Trophoblast cell (in vitro differentiated cells and primary cell): ENCODE measurements at regions not wholly inside any gene's neighbourhood (a gene's known extent, or its start where the extent isn't known, plus 50 kb on each side); places are given as distances from the start of the nearest gene placed in this dataset.

Source experiments
- DNase-seq, 2 donors: peaks; one replicate each; pipeline ENCODE4 v3.0.0-alpha.2; 2016
- H2AFZ ChIP-seq: 2 replicates; pipeline ENCODE4 v1.6.1; 2013; ENCODE audit warnings: low read length, moderate library complexity, mild to moderate bottlenecking; ENCODE audit not compliant: insufficient read depth, poor library complexity
- H2AK5ac ChIP-seq: 2 replicates; pipeline ENCODE4 v1.6.1; 2013; ENCODE audit warnings: mild to moderate bottlenecking, low read length
- H2BK120ac ChIP-seq: 2 replicates; pipeline ENCODE4 v1.6.1; 2013; ENCODE audit warnings: low read length, mild to moderate bottlenecking, moderate library complexity; ENCODE audit not compliant: insufficient read depth, poor library complexity
- H2BK12ac ChIP-seq: 2 replicates; pipeline ENCODE4 v1.6.1; 2013; ENCODE audit warnings: mild to moderate bottlenecking, low read length, moderate library complexity
- H2BK5ac ChIP-seq: 2 replicates; pipeline ENCODE4 v1.6.1; 2013; ENCODE audit warnings: low read length, low read depth, moderate library complexity, mild to moderate bottlenecking; ENCODE audit not compliant: poor library complexity
- H3K14ac ChIP-seq: 2 replicates; pipeline ENCODE4 v1.6.1; 2013; ENCODE audit warnings: mild to moderate bottlenecking, low read length
- H3K18ac ChIP-seq: 2 replicates; pipeline ENCODE4 v1.6.1; 2013; ENCODE audit warnings: mild to moderate bottlenecking, low read length
- H3K23ac ChIP-seq: 2 replicates; pipeline ENCODE4 v1.6.1; 2013; ENCODE audit warnings: low read length
- H3K27ac ChIP-seq: 2 replicates; pipeline ENCODE4 v1.5.1; 2013; ENCODE audit warnings: low read depth, mild to moderate bottlenecking, inconsistent platforms, low read length, moderate library complexity
- H3K27me3 ChIP-seq: 2 replicates; pipeline ENCODE4 v1.6.1; 2013; ENCODE audit warnings: inconsistent platforms, mild to moderate bottlenecking, low read length, moderate library complexity; ENCODE audit not compliant: insufficient read depth
- H3K36me3 ChIP-seq, 2 experiments: 1 replicate in 1 of 2; 2 replicates in 1 of 2; pipeline ENCODE4 v1.6.1; 2013; ENCODE audit warnings: low read length in 2 of 2, mild to moderate bottlenecking in 2 of 2, moderate library complexity in 1 of 2; ENCODE audit not compliant: insufficient read depth in 2 of 2, control insufficient read depth in 1 of 2
- H3K4ac ChIP-seq: 2 replicates; pipeline ENCODE4 v1.6.1; 2013; ENCODE audit warnings: low read depth, mild to moderate bottlenecking, low read length, moderate library complexity
- H3K4me1 ChIP-seq, 2 experiments: 1 replicate in 1 of 2; 2 replicates in 1 of 2; pipeline ENCODE4 v1.6.1; 2013; ENCODE audit warnings: low read length in 2 of 2, mild to moderate bottlenecking in 2 of 2, moderate library complexity in 1 of 2; ENCODE audit not compliant: insufficient read depth in 2 of 2, control insufficient read depth in 1 of 2
- H3K4me2 ChIP-seq: 2 replicates; pipeline ENCODE4 v1.6.1; 2013; ENCODE audit warnings: inconsistent platforms, mild to moderate bottlenecking, low read length, moderate library complexity
- H3K4me3 ChIP-seq: 2 replicates; pipeline ENCODE4 v1.5.1; 2013; ENCODE audit warnings: mild to moderate bottlenecking, low read depth, low read length, inconsistent platforms
- H3K79me1 ChIP-seq: one replicate; pipeline ENCODE4 v1.6.1; 2013; ENCODE audit warnings: low read length
- H3K79me2 ChIP-seq: 2 replicates; pipeline ENCODE4 v1.6.1; 2013; ENCODE audit warnings: low read length, mild to moderate bottlenecking; ENCODE audit not compliant: control insufficient read depth, insufficient read depth, poor library complexity
- H3K9ac ChIP-seq: 2 replicates; pipeline ENCODE4 v1.6.1; 2013; ENCODE audit warnings: mild to moderate bottlenecking, low read length
- H3K9me3 ChIP-seq: 2 replicates; pipeline ENCODE4 v1.6.1; 2013; ENCODE audit warnings: low read depth, mild to moderate bottlenecking, control low read depth, inconsistent platforms, low read length; ENCODE audit not compliant: insufficient read depth
- H4K12ac ChIP-seq: 2 replicates; pipeline ENCODE4 v1.6.1; 2013; ENCODE audit warnings: low read depth, mild to moderate bottlenecking, low read length, moderate library complexity
- H4K8ac ChIP-seq: 2 replicates; pipeline ENCODE4 v1.6.1; 2013; ENCODE audit warnings: low read depth, mild to moderate bottlenecking, low read length, moderate library complexity
- H4K91ac ChIP-seq: one replicate; pipeline ENCODE4 v1.6.1; 2013; ENCODE audit warnings: low read depth, mild to moderate bottlenecking, low read length, moderate library complexity
- WGBS: extraction: QIAGEN DNeasy Blood & Tissue Kit; methylation state at CpG from one replicate; pipeline ENCODE4 v1.1.7; 2013; ENCODE audit warnings: missing lambda C conversion rate; ENCODE audit not compliant: insufficient read length, insufficient coverage; ENCODE audit errors: extremely low coverage; 5-methylcytosine and 5-hydroxymethylcytosine counted together

DNA sequence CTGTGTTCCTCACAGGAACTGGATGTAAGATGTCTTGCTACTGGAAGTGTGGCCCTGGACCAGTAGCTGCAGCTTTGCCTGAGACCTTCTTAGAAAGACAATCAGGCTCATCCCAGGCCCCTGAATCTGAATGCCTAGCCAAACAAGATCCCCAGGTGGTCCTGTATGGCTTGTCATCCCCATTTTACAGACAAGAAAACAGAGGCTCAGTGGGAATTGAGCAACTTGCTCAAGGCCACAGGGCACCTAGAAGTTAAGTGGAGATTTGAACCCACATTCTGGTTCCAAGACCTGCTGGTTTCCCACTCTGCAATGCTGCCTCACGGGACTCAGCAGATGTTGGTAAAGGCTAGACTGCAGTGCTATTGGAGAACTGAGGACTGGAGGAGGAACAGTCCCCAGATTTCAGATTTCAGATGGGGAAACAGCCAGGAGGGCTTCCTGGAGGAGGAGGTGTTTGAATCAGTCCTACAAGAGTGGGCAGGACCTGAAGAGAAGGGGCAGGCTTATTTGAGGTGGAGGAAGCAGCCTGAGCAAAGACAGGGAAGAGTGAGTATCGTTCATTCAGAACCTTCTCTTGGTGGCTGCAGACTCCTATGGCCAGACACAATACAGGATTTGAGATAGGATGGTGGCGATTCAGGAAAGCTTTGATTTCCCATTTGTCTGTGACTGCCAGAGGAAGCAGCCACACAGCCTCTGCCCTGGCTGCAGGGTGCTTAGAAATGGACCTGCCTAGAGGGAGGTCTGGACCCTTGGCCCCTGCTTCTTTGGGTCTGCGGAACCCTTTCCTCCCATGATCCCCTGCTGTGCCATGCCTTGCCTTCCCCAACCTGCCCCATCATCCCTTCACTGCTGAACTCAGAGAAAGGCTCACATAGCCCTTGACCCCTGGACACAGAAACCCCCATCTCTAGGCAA, 233.4 kb upstream of the NLRP1 start:
- H3K36me3 ChIP-seq: no peaks in the 10 kb centered on the region

GRCh38 chr17:5819396-5819795, 235.1 kb upstream of the NLRP1 start:
- no peak overlapping the region for H2AK5ac ChIP-seq
- no peaks in the 10 kb centered on the region for H3K27me3 ChIP-seq
- H3K36me3 ChIP-seq: no peaks in the 10 kb centered on the region
- H4K8ac ChIP-seq: no peak overlapping the region
- H2BK5ac ChIP-seq: no peak overlapping the region
- no peak overlapping the region for H4K91ac ChIP-seq
- H3K9me3 ChIP-seq: peaks cover 2% of the 10 kb centered on the region
- H3K4me2 ChIP-seq: no peak overlapping the region
- no peak overlapping the region for H3K9ac ChIP-seq
- H4K12ac ChIP-seq: no peak overlapping the region
- H3K4ac ChIP-seq: no peak overlapping the region
- no peak overlapping the region for H3K14ac ChIP-seq
- no peak overlapping the region for H2BK120ac ChIP-seq
- peaks cover 9 to 15% of the 10 kb centered on the region in 2 experiments for H3K4me1 ChIP-seq
- no peak overlapping the region for H3K4me3 ChIP-seq
- DNase-seq: peak; percentile 74 to 83
- H3K79me1 ChIP-seq: no peaks in the 10 kb centered on the region
- H2AFZ ChIP-seq: no peak overlapping the region
- H3K18ac ChIP-seq: no peak overlapping the region
- H2BK12ac ChIP-seq: no peak overlapping the region
- no peaks in the 10 kb centered on the region for H3K79me2 ChIP-seq
- no peak overlapping the region for H3K23ac ChIP-seq
- H3K27ac ChIP-seq: no peak overlapping the region
- no CpG with 5 or more reads among the region's 2 CpGs for WGBS

More for the DNA sequence above, 233.4 kb upstream of the NLRP1 start:
- H4K8ac ChIP-seq: no peak overlapping the region
- no peak overlapping the region for H3K18ac ChIP-seq
- H4K91ac ChIP-seq: no peak overlapping the region
- no peak overlapping the region for H3K4me3 ChIP-seq
- no peak overlapping the region for H3K9ac ChIP-seq
- H3K9me3 ChIP-seq: peaks cover 2% of the 10 kb centered on the region
- H3K27ac ChIP-seq: no peak overlapping the region
- peaks cover 9 to 15% of the 10 kb centered on the region in 2 experiments for H3K4me1 ChIP-seq
- H3K79me2 ChIP-seq: no peaks in the 10 kb centered on the region
- no peaks in the 10 kb centered on the region for H3K79me1 ChIP-seq
- no peak overlapping the region for H2AK5ac ChIP-seq
- no peak overlapping the region for H3K4me2 ChIP-seq
- H2BK5ac ChIP-seq: no peak overlapping the region
- H3K4ac ChIP-seq: no peak overlapping the region
- DNase-seq: no peak
- no peak overlapping the region for H3K23ac ChIP-seq
- no peak overlapping the region for H2AFZ ChIP-seq
- H2BK120ac ChIP-seq: no peak overlapping the region
- H4K12ac ChIP-seq: no peak overlapping the region
- H2BK12ac ChIP-seq: no peak overlapping the region
- H3K27me3 ChIP-seq: no peaks in the 10 kb centered on the region
- no CpG with 5 or more reads among the region's 4 CpGs for WGBS
- no peak overlapping the region for H3K14ac ChIP-seq

- no peak overlapping the region for H3K27ac ChIP-seq
- no peak overlapping the region for H3K18ac ChIP-seq
- no peaks in the 10 kb centered on the region for H3K27me3 ChIP-seq
- no peak overlapping the region for H2AK5ac ChIP-seq
- H4K91ac ChIP-seq: peak overlapping the region; percentile 32
- H4K8ac ChIP-seq: no peak overlapping the region
- no peaks in the 10 kb centered on the region for H3K79me2 ChIP-seq
- no peak overlapping the region for H3K4me2 ChIP-seq
- no peak overlapping the region for H3K23ac ChIP-seq
- H4K12ac ChIP-seq: no peak overlapping the region
- H3K79me1 ChIP-seq: no peaks in the 10 kb centered on the region
- no peak overlapping the region for H2AFZ ChIP-seq
- no peak for DNase-seq
- peaks cover 9 to 15% of the 10 kb centered on the region in 2 experiments for H3K4me1 ChIP-seq
- no peak overlapping the region for H3K14ac ChIP-seq
- H2BK5ac ChIP-seq: no peak overlapping the region
- H3K4me3 ChIP-seq: no peak overlapping the region
- H2BK120ac ChIP-seq: peak overlapping the region; percentile 3
- H3K4ac ChIP-seq: no peak overlapping the region
- H2BK12ac ChIP-seq: no peak overlapping the region
- peaks cover 2% of the 10 kb centered on the region for H3K9me3 ChIP-seq
- no CpG with 5 or more reads among the region's 13 CpGs for WGBS
- H3K9ac ChIP-seq: no peak overlapping the region
- H3K36me3 ChIP-seq: no peaks in the 10 kb centered on the region
These were observed 235.8 kb upstream of the NLRP1 start for GRCh38 chr17:5819921-5820685.

DNA sequence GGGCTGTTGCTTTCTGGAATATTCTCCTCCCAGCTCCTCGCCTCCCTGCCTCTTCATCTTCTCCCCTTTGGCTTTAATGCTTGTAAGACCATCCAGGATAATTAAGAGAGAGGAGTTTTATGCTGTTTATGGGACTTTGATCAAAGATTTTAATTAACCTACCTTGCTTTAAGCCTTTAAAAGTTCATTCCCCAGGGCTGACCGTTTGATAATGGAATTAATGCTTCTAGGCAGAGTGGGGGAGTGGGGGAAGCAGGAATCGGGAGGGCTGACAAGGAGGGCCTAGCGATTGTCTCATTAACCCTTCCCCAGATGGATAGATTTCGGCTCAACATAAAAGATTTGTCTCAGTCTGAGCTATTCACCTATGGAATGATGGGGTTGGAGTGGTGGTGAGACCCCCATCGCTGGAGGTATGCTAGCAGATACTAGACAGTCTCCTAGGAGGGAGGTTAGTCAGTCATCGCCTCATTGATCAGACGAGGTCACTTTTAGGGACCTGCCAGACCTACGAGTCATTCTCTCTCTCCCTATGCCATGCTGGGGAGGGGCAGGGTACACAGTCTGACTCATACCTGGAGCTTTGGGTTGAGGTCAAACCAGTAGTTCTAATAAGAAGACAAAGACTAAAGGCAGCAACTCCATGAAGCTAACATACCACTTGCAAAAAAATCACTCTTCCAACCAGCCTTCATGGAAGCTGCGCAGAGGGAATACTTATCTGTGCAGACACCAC, 236.6 kb upstream of the NLRP1 start:
- H2BK12ac ChIP-seq: no peak overlapping the region
- H3K4me1 ChIP-seq: peaks cover 9 to 15% of the 10 kb centered on the region in 2 experiments
- H3K9ac ChIP-seq: no peak overlapping the region
- no peaks in the 10 kb centered on the region for H3K36me3 ChIP-seq
- H2AFZ ChIP-seq: no peak overlapping the region
- no peak overlapping the region for H2BK120ac ChIP-seq
- H2BK5ac ChIP-seq: no peak overlapping the region
- no peak overlapping the region for H3K4ac ChIP-seq
- H3K4me3 ChIP-seq: no peak overlapping the region
- DNase-seq: no peak
- no peak overlapping the region for H2AK5ac ChIP-seq
- no peaks in the 10 kb centered on the region for H3K79me2 ChIP-seq
- WGBS: no CpG with 5 or more reads among the region's 10 CpGs
- H3K27me3 ChIP-seq: no peaks in the 10 kb centered on the region
- no peak overlapping the region for H4K91ac ChIP-seq
- no peak overlapping the region for H3K23ac ChIP-seq
- no peak overlapping the region for H3K18ac ChIP-seq
- H4K8ac ChIP-seq: no peak overlapping the region
- no peaks in the 10 kb centered on the region for H3K79me1 ChIP-seq
- no peak overlapping the region for H4K12ac ChIP-seq
- no peak overlapping the region for H3K14ac ChIP-seq
- no peak overlapping the region for H3K27ac ChIP-seq
- peaks cover 2% of the 10 kb centered on the region for H3K9me3 ChIP-seq
- H3K4me2 ChIP-seq: no peak overlapping the region
